ENCODE measurements at regions not wholly inside any gene's neighbourhood (a gene's known extent, or its start where the extent isn't known, plus 50 kb on each side); places are given as distances from the start of the nearest gene placed in this dataset.
"Not testable (repeated sequence)": the region's sequence is repeated elsewhere in the genome, so short reads cannot be mapped to it uniquely, and the experiment has no call there.

DNA sequence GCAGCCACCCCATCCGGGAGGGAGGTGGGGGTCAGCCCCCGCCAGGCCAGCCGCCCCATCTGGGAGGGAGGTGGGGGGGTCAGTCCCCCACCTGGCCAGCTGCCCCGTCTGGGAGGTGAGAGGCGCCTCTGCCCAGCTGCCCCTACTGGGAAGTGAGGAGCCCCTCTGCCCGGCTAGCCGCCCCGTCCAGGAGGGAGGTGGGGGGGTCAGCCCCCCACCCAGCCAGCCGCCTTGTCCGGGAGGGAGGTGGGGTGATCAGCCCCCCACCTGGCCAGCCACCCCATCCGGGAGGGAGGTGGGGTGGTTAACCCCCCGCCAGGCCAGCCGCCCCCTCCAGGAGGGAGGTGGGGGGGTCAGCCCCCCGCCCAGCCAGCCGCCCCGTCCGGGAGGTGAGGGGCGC lies 852.4 kb upstream of the DEFB115 start:
- not testable (repeated sequence) for DNase-seq

DNA sequence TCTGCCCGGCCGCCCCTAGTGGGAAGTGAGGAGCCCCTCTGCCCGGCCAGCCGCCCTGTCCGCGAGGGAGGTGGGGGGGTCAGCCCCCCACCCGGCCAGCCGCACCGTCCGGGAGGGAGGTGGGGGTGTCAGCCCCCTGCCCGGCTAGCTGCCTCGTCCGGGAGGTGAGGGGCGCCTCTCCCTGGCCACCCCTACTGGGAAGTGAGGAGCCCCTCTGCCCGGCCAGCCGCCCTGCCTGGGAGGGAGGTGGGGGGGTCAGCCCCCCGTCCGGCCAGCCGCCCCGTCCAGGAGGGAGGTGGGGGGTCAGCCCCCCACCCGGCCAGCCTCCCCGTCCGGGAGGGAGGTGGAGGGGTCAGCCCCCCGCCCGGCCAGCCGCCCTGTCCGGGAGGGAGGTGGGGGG lies 851.9 kb upstream of the DEFB115 start:
- not testable (repeated sequence) for DNase-seq

DNA sequence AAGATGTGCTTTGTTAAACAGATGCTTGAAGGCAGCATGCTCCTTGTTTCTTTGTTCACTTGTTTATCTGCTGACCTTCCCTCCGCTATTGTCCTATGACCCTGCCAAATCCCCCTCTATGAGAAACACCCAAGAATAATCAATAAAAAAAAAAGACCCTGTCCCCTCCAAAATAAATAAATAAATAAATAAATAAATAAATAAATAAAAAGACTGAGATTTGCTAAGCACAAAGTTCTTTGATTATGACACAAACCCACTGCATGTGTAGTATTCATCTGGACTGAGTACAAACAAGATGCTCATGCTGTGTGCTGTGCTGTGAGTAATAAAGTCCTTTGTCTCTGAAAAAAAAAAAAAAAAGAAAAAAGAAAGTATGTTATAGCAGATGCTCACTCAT lies 851.1 kb upstream of the DEFB115 start:
- DNase-seq: not testable (repeated sequence)

GRCh38 chr20:30412972-30413371 lies 844.5 kb upstream of the DEFB115 start:
- DNase-seq: no peak

DNA sequence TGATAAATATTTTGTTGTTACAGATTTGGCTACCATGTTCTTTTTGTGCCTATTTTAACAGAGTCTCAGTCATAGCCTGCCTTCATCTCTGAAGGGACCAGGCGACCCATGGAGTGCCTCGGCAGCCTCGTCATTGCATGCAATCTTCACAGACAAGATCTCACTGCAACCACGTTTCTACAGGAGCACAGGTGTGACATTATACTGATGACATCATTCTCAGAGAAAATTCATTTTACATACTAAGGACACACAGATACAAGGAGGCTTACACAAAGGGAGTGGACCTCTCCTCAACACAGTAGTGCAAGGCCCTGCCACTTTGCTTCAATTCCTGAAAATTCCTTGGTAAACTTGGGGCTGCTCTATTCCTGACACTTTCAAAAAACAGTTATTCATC lies 840.1 kb upstream of the DEFB115 start:
- DNase-seq: not testable (repeated sequence)

DNA sequence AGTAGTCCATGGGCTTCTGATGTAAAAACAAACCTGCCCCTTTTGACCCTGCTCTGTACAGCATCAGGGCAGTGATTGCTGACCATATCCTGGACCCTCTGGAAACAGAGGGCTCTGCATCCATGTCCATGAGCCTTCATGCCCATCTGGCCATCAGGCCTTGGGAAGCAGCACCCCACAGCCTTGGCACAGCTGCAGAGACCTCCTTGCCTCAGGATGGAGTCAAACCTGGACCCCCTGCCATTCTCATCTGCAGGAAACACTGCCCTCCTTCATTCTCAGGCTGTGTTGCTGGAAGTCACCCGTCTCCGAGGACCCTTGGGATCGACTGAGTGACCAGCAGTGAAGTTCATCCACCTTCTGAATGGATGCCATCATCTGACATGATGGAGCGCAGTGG lies 839.1 kb upstream of the DEFB115 start:
- not testable (repeated sequence) for DNase-seq

GRCh38 chr20:30419466-30419865 lies 838.0 kb upstream of the DEFB115 start:
- DNase-seq: no peak

GRCh38 chr20:30419871-30420420 lies 837.5 kb upstream of the DEFB115 start:
- DNase-seq: not testable (repeated sequence)

Measured in NCI-H1092 treated with DMSO at 0.1 percent for 48 hours (cell line).